Heart left ventricle (tissue), 13 donors: ENCODE measurements at regions not wholly inside any gene's neighbourhood (a gene's known extent, or its start where the extent isn't known, plus 50 kb on each side); places are given as distances from the start of the nearest gene placed in this dataset.

Source experiments
- CTCF ChIP-seq, 12 donors: fragments of 200-600 bp; sonication (generic) in 4 of 12; IDR thresholded peaks; one replicate each; pipeline versions ENCODE4 v1.5.0 to v1.8.0; 2018 to 2022; ENCODE audit warnings: antibody characterized with exemption in 12 of 12, mild to moderate bottlenecking in 5 of 12
- POLR2A ChIP-seq, 2 donors: fragments of 450-650 bp; IDR thresholded peaks; one replicate each; pipeline ENCODE4 v1.6.1; 2017; ENCODE audit warnings: antibody characterized with exemption in 2 of 2, mild to moderate bottlenecking in 2 of 2, moderate library complexity in 2 of 2
- donor health status: ischemic (EF 13 %, LVEDD 7.1; RV severe dilation, severe dysfunction).
- donor health status: DM: no; HTN: yes; CAD: no.
- donor health status: DM: no; HTN: no; CAD: no.
- donor health status: ischemic (EF 25% LVEDD 6.9; RV normal size, moderate dysfunction).
- donor health status: ischemic (EF 25% LVEDD 5.7; RV mildly dilated, moderate dysfunction).
- donor health status: ischemic (EF 35%, LVEDD 5.7; RV mildly dilated, moderate dysfunction).
- donor health status: nonischemic (EF 11% LVEDD 7.7; RV severe dilation, severe dysfunction).
- donor health status: DM: yes; HTN: yes; CAD: no.
- donor health status: PGD.
- donor health status: ischemic (EF 29% LVEDD 5.4; RV normal size, mild dysfunction).
- donor health status: nonischemic (EF 23%, LVEDD 6.1; RV moderate dilation, normal function).

- TF ChIP-seq CTCF (IDR thresholded peaks at IDR 0.05) (no peak), POLR2A (IDR thresholded peaks at IDR 0.05) (no peak)
These were observed 160.6 kb downstream of the AIPL1 start for GRCh38 chr17:6274310-6274709.
